NCI-H774 (cell line): ENCODE measurements at regions not wholly inside any gene's neighbourhood (a gene's known extent, or its start where the extent isn't known, plus 50 kb on each side); places are given as distances from the start of the nearest gene placed in this dataset.

ENCODE experiments used
- DNase-seq: peaks from one replicate; lab custom pipeline; 2025; lab: John Stamatoyannopoulos, UW

DNA sequence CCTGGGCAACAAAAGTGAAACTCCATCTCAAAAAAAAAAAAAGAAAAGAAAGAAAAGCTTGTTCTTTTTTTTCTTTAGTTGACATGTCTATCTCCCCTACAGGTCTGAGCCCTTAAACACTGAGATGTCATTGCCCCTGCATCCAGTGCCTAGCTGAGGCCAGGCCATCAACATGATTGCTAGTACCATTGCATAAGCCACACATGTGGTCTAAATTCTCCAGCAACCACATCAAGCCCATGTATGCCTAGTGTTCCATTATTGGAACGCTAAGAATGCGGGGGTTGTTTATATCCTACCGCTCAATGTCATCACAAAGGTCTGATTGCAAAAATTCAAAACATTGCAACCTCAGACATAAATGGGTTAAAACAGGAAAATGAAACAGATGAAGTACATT is 62.7 kb downstream of the NPTX2 start:
- no peak for DNase-seq

DNA sequence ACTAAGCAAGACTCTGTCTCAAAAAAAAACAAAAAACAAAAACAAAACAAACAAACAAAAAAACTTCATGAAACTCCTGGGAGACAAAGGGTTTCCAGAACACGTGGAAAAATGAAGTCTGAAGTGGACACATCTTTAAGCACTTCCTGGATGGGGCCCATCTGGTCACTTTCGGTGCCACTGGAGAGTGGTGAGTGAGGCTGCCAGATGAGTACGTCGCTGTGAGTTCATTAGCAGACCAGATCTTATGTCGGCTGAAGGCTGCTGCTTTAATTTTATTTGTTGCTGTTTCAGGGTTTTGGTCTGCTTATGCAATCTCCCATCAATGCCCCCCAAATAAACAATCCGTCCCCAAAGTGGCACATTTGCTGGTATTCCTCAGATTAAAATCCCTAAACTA is 64.4 kb downstream of the NPTX2 start:
- peak; percentile 47 for DNase-seq

GRCh38 chr7:98681951-98682350 is 64.9 kb downstream of the NPTX2 start:
- DNase-seq = peak; percentile 82

- no peak for DNase-seq
Observed at GRCh38 chr7:98683514-98683913, 66.4 kb downstream of the NPTX2 start.

- no peak for DNase-seq
Observed at GRCh38 chr7:98685541-98685940, 68.5 kb downstream of the NPTX2 start.

DNA sequence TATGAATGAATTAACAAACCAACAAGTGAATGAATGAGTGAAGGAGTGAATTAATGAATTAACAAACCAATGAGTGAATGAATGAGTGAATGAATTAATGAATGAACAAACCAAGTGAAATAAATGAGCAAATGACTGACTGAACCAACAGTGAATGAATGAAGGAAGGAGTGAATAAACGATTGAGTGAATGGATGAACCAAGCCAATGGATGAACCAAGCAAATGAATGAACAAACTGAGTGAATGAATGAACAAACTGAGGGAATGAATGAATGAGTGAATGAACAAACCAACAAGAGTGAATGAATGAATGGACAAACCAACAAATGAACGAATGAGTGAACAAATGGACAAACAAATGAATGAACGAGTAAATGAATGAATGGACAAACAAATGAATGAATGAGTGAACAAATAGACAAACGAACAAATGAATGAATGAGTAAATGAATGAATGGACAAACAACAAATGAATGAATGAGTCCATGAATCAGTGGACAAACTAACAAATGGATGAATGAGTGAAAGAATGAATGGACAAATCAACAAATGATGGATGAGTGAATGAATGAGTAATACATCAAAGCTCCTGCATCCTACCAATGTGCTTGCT is 69.5 kb downstream of the NPTX2 start:
- DNase-seq = no peak

DNA sequence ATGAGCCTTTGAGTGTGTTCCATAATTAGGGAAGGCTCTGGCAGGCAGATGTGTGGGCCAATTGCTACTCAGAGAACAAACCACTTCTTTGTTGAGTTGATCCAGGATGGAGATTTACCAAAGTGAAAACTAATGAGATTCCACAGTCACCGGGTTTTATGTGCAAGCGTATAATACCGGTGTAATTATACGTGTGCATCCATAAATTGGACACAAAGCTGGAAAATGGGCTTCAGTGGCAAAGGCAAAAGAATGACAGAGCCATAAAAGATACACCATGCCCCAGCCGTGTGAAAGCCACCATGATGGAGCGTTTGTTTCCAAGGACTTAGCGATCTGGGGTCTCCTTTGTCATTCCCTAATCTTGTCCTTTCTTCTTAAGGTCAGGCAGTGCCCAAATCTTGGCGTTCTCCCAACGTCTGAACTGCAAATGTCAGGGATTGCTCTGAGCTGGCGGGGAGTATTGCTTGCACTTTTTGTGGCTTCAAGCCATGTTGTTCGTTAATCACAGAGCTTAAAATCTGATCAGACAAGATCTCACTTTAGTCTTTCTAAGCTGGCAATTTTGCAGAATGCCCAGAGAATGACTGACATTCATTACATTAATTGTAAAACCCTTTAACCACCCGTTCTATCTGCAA is 70.1 kb downstream of the NPTX2 start:
- peak; percentile 15 for DNase-seq

DNA sequence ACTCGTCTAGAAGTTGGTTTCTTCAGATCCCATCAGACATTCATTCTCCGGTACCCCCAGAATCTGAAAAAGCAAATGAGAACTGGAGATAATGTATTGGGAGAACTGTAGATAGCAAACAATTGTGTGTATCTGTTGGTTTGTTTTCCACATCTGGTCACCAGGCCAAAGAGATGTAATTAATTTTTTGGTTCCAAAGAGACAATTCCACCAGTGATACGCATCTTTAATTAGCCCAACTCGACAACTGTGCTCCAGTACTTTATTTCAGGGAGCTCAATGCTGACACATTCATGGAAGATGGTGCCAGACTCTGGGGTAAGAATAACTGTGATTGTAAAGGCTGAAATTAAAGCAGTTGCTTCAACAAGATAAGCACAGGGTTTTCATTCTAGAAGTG is 74.5 kb downstream of the NPTX2 start:
- DNase-seq = no peak

GRCh38 chr7:98697083-98697482 is 80.0 kb downstream of the NPTX2 start:
- DNase-seq = no peak

DNA sequence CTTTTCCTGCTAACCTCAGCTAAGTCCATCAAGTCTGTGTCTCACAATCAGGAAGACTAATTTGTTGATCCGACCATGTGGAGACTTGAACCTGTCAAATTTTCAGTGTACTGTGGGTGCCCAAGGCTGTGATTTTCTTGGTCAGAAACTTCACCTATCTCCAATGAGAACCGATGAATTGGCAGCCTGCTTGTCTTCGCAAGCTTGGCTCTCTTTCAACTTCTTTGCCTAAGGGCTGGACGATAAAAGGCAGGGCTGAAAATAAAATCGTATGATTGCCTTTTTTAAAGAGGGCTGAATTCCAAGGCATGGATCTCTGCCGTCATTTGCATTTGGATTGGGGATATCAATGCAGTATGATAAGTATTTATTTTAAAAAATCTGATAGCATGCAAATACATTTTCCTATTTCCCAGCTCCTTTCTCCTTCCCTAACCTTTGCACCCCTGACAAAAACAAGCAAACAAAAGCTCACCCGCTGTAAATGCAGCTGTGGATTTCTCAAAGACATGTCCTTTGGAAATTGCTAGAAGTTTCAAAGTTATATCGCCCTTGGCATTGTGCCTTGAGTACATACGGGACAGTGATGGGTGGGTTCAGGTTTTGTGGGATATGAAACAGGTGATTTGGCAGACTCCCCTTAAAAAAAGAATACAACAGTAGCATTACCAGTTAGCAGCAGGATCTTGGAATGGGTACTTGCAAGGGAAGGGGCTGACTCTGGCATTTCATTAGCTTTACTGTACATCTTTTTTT is 80.6 kb downstream of the NPTX2 start:
- DNase-seq = no peak

DNA sequence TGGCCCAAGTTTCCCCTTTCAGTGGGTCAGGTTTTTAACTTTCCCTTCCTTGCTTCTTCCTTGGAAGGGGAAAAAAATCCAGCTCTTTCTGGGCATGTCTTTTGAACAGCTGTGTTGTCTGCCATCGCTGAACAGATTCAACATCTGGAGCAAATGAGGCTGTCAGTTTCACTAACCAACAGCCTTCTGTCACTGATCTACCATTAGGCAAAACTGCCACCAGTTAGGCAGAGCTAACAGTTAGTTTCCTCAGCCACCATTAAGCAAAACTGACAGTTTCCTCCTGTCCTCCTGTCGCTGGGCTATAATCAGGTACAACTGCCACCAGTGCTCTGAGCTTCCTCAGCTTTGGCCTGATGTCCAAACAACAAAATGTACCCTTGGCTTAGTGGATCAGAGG is 81.9 kb downstream of the NPTX2 start:
- DNase-seq = no peak

DNA sequence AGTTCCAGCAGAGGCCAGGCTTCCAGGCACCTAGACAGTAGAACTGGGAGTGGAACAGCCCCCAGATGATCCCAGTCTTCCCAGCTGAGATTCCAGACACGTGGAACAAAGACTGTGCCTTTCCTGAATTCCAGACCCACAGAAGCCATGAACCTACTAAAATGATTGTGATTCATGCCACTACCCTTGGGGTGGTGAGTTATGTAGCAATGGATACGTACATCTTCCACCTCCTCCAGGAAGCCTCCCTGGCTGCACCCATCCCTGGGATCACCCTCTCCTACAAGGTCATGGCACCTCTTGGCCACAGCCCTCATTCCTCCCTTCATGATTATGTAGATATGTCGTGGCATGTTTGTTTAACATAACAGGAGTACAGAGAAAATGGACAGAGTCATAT is 83.4 kb downstream of the NPTX2 start:
- DNase-seq = no peak

- no peak for DNase-seq
Observed at GRCh38 chr7:98701372-98701771, 84.3 kb downstream of the NPTX2 start.

DNA sequence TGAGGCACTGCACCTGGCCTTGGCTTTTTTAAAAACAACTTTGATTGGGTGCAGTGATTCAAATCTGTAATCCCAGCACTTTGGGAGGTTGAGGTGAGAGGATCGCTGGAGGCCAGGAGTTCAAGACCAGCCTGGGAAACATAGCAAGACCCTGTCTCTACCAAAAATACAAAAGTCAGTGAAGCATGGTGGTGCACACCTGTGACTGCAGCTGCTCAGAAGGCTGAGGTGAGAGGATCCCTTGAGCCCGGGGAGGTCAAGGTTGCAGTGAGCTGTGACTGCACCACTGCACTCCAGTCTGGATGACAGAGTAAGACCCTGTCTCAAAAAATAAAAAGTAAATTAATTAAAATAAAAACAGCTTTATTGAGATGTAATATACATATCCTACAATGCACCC is 84.9 kb downstream of the NPTX2 start:
- DNase-seq = no peak

DNA sequence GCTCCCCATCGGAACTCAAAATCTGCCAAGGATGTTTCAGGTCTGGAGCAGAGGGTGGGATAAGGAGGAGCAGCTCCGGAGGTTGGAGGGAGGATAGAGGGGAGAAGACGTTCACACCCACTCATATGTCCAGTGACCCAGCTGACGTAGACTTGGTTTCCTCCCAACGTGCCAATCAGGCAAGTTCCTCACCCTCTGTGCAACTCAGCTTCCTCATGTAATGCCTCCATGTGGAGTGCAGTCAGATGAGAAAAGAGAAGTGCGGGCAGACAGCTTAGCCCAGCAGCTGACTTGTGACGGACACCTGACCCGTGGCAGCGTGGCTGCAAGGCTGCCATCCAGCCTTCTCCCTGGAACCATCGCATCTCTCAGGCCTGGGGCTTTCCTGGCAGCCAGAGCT is 86.8 kb downstream of the NPTX2 start:
- no peak for DNase-seq

DNA sequence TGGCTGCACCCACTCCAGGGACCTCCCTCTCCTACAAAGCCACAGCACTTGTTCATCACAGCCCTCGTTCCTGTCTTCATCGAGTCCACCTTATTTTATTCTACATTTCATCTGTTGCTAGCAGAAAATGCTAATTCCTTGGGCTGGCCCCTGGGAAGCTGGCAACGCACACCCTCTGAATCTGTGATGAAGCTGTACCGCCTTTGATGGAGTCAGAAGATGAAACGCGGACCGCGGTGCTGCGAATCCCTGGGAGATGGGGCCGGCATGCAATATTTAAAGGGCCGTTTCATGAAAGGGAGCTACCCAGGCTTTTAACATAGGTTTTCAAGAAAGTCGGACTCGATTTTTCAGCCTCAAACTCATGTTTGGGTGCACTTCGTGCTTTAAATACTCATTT is 88.5 kb downstream of the NPTX2 start:
- DNase-seq = no peak

DNA sequence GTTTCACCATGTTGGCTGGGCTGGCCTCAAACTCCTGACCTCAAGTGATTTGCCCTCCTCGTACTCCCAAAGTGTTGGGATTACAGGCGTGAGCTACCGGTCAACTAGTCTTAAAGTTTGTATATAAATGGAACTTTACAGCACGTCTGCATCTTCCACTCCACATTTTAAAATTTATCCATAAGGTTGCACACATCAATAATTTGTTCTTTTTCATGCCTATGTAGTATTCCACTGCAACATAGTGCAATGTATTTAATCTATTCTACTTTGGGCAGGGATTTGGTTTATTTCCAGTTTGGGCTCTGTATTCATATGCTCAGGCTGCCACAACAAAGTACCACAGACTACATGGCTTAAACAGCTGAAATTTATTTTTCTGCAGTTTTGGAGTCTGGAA is 90.0 kb downstream of the NPTX2 start:
- DNase-seq = no peak

- no peak for DNase-seq
Observed at GRCh38 chr7:98711945-98712344, 94.9 kb downstream of the NPTX2 start.

DNA sequence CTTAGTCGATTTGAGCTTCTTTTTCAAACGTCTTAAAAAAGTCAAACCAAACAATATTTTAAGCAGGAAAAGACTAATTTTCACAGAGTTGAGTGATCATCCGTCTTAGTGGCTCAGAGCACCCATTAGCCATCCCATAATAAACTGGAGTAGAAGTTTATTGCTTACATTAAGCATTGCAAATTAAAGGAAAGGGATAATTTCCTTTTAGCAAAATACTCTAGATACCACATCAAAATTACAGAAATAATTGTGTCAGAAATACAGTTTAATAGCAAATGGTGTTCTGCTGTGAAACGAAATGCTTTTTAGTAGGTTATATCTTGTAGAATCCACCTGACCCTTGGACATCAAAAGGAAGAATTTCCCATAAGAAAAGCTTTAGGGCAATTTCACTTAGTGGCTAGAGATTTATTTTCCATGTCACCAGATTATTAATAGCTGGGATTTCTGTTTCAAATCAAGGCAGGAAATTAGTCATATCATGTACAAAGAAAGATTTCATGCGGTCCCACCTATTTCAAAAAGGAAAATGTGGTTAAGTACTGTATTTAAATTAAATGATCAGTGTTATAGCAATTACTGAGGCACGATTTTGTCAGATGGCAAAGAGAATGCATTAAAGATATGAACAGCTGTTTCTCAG is 96.2 kb downstream of the NPTX2 start:
- no peak for DNase-seq

DNA sequence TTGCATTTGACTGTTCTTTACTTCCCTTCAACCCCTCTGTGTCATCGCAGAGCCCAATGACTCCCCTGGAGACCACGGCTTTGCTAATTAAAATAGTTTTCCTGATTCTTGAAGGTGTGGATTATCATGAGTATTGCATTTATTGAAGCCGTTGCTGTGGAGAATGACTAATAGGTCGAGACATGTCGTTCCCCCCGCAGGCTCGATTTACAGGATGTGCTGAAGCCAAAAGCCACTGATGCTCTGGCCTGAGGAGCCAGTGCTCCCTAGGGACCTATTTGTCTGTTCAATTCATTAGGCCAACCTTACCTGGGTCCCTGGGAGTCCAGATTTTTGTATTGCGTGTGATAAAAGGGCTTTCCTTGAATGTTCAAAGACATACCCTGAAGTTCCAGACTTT is 102.3 kb downstream of the NPTX2 start:
- DNase-seq = no peak

- DNase-seq = no peak
Observed at GRCh38 chr7:98722402-98722801, 105.3 kb downstream of the NPTX2 start.

DNA sequence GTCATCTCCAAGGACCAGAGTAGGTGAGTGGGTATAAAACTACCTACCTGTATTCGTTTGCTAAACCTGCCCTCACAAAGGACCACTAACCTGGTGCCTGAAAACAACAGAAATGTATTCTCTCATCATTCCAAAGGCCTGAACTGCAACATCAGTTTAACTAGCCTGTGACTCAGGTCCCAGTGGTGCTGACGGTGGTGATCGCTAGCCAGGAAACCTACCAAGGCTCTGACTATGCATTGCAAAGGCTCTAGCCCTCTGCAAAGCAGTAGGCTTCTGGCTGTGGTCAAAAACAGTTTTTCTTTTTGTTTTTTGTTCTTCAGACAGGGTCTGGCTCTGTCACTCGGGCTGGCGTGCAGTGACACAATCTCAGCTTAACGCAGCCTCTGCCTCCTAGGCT is 107.5 kb downstream of the NPTX2 start:
- no peak for DNase-seq

- DNase-seq = no peak
Observed at GRCh38 chr7:98727146-98727709, 110.1 kb downstream of the NPTX2 start.
